HG02938 (cell line): ENCODE measurements at regions not wholly inside any gene's neighbourhood (a gene's known extent, or its start where the extent isn't known, plus 50 kb on each side); places are given as distances from the start of the nearest gene placed in this dataset.

Experiments
- ATAC-seq: cut with Tn5 transposase; IDR thresholded peaks from one replicate; pipeline ENCODE4 v1.9.1; 2021; ENCODE audit warnings: mild to moderate bottlenecking, moderate library complexity; ENCODE audit not compliant: unreplicated experiment

DNA sequence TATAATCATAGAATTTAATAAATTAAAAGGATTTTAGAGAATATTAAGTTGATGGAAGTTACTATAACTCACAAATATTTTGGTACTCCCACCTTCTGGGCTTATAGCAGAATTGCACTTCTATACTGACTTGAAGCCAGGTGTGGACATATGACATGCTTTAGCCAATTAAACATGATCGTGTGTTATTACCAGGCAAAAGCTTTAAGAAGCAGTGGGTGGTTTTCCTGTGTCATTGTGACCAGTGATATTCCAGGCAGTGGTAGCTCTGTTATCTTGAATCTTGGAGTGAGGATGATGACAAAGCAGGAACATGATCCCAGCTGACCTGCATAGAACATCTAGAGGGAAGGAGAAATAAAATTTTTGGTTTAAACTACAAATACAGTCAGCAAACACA is 370.9 kb upstream of the ZEB2 start:
- ATAC-seq = peak; percentile 71

DNA sequence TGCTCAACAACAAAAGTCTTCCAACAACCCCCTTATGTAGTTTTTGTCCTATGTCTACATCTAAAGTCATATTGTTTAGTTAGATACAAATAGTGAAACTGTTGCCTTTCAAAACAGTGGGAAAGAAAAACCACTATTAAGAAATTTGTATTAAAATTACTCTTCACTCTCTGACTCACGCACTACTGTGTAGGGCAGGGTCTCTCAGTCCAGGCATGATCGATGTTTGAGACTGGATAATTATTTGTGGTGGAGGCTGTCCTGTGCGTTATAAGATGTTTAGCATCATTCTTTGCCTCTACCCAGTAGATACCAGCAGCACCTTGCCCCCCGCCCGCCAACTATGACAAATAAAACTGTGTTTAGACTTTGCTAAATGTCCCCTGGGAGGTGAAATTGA is 369.4 kb upstream of the ZEB2 start:
- no peak for ATAC-seq

DNA sequence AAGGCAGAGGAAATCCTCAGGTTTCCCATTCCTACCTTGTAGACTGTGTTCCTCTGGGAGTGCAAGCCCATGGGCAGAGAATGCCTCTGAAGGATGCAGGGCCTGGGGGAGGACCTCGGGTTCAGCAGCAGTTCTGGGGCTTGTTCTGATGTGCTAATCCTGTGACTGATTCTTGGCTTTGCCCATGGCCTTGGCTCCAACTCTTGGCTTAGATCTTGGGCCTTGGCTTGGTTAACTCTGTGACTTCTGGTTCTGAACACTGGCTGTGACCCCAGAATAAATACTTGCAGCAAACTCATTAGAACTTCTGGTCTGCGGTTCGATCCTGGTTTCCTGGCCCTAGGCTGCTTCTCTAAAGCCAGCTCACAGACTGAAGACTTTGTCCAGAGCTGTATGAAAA is 366.9 kb upstream of the ZEB2 start:
- ATAC-seq = no peak

DNA sequence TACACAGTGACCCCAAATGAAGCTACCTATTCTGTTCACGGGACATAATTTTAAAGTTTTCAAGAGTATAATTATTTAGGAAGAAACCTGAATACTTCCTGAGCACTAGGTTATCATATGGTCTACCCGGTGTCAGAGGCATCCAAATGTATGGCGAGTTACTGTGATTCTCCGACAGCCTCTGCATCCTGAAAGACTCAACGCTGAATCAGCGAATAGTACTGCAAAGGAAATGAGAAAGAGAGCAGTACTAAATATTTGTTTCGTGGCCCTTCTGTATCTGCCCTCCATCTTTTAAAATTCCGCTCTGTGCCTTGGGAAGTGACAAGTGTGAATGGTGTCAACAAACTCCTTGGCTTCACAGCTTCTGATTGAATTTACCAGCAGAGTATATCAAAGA is 358.0 kb upstream of the ZEB2 start:
- no peak for ATAC-seq

DNA sequence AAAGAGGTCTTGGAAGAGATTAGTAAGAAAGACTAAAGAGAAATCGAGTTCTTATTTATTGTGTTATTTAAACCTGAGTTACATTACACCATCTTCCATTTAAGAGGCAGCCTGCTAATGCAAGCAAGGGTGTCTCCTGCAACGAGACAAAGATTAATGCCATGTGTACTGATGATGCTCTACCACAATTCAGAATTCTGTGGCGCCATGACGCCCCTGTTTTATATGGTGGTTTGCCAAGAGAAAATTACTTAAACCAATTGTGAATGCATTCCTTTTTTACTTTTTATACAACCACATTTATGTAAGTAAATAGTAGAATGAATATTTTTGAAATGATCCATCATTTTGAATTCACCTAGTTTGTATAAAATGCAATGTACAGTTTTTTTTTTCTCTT is 356.1 kb upstream of the ZEB2 start:
- no peak for ATAC-seq

DNA sequence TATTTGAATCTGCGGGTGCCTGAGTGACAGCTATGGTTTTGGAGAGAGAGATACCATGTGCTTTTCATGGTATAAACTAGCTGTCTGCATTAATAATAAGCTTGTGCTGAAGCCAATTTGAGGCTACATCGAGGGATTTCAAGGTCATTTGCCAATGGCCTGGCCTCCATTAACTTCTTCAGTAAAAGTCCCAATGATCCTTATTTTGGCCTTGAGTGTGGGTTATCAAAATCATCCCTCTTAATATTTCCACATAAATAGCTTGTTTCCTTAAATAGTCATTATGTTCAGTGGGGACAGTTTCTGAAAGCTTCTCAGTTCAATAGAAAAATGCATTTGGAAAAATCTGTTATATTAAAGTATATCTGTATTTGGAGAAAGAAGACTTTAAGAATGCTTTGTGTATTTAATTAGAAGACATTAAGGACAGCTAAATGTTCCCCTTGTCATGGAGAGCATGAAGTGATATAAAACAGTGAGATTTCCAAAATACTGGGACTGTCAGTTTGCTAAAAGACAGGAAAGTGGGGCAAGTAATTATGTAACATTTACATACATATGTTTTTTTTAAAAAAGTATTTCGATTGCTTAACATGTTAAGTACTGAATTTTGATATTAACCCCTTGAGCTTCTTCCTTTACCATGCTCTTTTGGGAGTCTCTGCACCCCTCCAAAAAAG is 355.5 kb upstream of the ZEB2 start:
- no peak for ATAC-seq

DNA sequence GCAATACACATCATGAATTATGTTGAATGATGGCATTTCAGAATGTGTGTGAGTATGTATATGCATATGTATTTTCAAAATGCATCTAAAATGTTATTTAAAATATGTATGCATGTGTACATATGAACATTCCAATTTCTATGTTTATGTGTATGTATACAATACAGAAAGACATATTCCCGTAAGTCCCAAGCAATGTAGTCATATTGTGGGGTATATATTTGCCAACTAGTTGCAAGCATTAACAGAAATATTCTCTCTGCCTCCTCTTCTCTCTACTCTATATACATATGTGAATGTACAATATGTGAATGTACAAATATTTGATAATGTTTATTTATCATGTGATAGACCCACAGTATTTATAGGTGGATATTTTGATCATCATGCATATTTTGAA is 345.8 kb upstream of the ZEB2 start:
- no peak for ATAC-seq

DNA sequence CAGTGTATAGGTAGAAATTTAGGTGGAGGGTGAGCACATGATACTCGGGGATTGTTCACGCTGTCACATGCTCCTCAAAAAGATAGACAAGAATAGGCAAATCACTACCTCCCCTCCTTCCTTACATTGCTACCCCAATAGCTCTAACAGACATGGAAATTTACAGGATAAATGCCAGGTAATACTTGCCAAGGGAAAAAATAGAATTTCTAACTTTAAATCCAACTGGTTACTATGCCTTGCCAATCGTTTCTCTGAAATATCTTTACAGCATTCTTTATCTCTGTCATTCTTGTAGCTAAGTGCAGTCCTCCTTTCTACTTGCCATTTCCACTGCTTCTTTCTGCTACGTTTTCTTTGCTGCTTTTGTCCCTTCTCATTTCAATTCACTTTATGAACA is 339.8 kb upstream of the ZEB2 start:
- no peak for ATAC-seq

DNA sequence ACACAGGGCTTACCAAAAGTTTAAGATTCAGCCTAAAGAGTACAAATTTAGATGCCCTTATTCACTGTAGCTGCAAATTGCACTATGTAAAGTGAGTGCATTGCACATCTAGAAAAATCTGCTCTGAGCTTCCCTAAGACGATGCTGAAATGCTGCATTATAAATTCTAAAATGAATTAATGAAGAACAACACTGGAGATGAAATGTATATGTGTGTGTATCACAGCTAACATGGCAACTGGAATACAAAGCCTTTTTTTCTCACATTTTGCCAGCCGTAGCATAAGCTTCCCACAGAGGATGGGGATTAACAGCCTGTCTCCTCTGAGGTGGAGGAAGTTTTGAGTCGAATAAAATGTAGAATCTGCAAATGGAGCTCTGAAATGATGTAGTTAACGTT is 338.3 kb upstream of the ZEB2 start:
- no peak for ATAC-seq

DNA sequence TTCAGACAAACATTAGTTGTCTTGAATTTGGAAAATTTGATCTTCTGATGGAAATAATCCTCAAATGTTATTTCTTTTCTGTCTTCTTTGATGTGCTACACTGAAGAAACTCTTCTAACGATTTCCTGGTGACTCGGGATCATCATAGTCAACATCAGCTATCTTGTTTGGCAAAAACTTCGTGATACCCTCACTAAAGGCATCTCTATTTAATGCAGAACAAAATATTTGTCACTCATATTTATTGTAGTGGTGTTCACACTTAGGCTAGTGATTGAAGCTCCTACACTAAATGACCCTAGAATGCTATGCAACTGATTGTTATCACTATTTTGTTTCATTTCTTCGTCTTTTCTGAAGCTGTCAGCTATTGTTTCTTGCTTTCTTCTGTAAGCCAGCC is 334.7 kb upstream of the ZEB2 start:
- ATAC-seq = no peak

DNA sequence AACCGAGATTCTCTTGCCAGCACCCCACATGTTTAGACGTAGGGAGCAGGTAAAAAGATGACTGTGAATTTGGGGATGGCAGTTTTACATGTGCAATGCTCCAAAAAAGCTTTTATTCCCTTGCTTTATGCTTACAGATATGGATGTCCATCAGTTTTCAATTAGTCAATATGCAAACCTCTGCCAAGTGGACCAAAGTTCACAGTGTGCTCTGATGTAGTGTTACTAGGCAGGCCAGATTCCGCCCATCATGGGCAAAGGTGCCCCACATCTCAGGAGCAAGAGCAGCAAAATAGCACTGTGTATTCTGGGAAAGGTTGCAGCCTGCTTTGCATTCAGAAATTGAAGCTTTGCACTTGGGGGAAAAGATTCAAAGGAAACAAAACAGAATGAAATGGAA is 329.7 kb upstream of the ZEB2 start:
- no peak for ATAC-seq

DNA sequence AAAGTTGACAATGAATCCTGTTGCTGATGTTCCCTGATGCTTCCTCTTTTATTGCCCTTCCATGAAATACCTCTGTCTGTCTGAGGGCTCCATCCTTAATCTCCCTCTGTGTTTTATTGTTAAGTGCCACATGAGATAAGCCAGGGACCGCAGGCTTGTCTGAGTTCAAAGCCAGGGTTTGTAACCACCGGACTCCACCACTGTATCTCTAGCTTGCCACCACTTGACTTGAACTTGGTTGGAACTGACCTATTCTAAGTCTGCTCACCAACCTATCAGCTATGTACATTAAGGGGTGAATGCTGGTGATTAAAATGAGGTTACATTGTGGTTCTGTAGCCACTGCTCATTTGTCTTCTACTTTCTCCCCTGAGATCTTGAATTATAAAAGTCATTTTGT is 328.5 kb upstream of the ZEB2 start:
- no peak for ATAC-seq

DNA sequence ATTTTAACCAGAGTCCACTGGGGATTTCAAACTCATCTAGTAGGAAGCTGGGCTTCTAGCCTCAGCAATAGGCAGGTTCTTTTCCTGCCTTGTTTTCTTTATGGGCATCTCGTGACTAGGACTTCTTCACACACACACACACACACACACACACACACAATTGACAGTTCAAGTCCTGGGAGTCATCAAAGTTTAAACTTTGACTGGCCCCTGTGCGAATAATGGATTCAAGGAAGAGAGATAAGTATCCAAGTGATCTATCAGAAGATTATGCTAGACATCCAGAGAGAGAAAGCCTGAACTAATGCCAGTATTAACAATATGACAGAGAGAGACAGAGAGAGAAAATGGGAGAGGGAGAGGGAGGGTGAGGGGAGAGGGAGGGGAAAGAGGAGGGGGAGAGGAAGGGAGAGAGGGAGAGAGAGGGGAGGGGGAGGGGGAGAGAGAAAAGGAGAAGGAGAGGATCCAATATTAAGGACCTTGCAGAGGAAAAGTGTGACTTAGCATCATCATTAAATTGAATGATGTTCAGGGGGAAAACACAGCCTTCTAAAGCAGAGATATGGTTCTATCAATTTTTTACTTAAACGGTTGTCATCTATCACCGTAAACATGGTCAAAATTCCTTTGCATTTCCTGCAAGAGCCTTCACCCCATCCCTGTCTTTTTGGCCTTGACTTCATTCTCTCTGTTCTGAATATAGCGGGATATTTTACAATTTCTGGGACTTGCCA is 327.6 kb upstream of the ZEB2 start:
- ATAC-seq = no peak

DNA sequence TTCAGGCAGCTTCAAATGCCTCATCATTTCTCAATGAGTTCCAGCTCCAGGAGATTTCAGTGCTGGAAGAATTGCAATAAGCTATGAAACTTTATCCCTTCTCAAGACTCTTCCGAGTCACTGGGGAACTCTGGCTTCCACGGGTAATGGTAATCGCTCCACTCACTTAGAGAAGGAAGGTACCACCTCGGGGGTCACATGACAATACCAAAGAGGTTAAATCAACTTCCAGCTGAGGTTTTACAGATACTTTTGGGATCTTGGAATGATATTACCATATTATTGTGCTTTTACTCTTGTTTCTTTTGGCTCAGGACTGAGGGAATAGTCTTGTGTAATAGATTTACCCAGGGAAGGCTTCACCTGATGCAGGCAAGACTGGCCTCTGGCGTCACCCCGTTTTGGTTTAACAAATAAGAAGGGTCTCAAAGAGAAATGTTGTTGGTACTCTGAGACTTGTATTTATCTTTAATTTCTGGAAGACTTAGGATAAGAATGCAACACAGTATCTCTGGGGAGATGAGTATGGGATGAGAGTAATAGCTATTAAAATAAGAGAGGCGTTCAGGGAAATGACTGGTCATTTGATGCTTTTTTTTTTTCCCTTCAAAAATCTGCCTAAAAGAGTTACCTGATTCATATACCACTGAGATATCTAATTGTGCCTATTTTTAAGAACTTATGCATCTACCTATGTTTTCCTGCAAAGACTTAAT is 316.9 kb upstream of the ZEB2 start:
- ATAC-seq = no peak

DNA sequence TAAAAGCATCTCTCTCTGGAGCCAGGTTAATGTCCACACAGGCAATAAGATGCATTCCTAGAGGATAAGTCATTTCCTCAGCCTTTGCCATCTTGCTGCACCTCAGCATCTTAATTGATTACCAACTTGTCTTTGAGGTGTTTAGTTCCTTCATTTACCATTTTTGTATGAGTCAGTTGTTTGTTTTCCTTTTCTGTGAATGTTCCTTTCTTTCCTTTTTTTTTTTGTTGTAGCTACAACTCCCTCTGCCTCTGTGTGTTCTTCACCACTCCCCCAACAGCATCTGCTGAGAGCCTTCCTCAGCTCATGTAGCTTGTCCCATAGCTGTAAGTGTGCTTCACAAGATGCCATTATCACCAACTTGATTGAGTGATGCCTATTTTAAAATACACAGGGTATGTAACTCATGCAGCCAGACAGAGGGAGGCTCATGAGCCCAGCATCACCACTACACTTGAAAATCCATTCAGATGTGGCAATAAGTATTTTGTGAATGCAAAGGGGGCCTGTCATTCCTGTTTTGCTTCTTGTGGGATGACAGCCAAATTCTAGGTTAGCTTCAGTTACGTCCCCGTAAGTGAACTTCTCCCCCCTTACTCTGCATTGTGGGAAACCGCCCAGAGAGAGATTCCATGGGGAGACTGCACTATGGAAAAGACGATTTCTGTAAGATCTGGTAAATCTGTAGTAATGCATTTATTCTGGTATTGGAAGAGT is 315.9 kb upstream of the ZEB2 start:
- ATAC-seq = no peak

DNA sequence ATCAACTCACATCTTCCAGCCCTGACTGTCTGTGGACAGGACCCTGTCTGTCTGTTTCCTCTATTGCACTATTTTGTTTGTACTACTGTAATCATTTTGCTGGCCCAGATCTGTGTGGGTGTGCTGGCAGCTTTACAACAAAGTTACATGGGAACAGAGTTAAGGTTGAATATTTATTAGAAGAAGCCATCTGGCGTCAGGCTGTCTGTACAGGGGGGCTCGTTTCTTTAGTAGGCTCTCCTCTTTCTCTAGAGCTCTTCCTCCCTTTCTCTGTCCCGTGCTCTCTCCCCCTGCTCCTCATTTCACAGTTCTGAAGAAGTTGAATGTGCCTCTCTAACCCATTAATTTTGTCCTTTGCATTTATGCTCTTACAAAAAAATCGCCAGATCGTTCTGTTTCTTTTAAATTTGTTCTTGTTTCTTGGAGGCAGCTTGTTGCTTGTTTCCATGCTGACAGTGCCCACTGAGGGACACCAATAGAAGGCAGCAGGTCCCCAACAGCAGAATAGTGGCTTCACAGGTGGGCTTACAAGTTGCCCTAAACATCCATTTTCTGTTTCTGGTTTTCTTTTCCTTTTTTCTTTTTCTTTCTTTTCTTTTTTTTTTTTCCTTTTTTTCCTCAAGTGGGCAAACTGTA is 315.2 kb upstream of the ZEB2 start:
- no peak for ATAC-seq

DNA sequence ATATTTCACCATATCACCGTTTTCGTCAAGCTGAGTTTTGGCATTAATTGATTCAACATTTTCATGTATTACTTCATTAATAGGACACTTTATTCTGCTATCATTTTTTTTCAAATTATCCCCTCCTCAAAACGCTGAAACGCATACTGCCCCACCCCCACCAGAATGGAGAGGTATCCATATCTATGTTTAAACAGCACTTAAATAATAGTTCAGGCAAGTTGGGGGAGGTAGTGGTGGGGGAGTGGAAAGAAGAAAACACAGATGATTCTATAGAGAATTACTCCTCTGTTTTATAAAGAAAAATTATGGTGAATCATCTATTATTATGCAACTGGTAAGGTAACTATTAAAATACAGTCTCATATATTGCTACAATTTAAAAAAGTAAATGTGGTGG is 314.4 kb upstream of the ZEB2 start:
- ATAC-seq = no peak

DNA sequence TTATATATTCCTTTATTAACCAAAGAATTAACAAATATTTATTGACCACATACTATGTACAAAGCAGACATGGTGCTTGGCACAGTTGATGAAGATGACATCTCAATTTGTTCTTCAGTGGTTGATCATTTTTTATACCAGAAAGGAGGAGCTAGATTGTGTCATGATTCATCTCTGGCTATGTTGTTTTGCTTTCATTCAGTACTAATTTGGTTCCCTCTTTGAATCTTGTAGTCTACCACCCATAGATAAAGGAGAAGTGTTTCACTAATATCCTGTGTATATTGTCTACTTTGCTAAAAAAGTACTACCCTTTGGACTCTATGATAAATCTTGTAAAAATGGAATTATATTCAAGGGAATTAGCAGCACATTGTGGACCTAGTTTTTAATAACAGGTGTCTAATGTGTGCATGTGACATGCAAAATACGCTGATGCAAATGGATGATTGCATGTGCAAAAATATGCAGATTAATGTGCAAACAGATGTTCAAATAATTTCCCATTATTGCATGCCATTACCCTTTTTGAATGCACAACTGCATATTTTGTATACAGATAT is 313.2 kb upstream of the ZEB2 start:
- no peak for ATAC-seq

DNA sequence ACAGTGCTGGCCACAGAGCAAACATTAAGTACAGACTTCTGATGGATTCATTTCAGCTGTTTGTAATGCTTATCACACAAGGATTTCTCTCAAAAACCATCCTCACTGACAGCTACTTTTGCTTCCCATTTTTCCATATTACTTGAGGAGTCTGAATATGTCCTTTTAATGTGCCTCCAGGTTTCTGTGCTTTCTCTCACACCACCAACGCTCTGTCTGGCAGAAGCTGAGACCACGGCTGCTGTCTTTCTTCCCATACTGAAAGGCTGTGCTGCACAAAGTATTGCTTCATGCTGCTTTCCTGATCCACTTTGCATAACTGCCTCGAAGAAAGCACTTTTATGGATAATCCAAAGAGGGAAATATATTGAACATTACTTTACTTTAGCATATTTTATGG is 312.1 kb upstream of the ZEB2 start:
- no peak for ATAC-seq

DNA sequence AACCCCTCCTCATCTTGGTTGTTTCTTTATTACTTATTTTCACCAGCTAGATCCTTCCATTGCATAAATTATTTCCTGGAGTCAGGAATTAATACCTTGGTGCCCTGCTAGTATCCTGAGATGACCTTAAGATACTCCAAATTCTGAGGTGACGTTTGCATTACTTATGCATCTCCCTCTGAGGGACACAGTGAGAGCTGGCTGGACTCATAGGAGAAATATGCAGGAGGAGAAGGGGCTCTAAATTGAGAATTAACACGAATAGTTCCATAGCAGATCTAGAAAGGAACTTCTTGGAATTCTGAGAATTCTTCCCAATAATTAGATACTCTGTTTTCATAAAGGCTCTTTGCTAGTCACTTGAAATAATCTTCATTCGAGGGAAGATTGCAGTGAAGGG is 310.6 kb upstream of the ZEB2 start:
- ATAC-seq = no peak

DNA sequence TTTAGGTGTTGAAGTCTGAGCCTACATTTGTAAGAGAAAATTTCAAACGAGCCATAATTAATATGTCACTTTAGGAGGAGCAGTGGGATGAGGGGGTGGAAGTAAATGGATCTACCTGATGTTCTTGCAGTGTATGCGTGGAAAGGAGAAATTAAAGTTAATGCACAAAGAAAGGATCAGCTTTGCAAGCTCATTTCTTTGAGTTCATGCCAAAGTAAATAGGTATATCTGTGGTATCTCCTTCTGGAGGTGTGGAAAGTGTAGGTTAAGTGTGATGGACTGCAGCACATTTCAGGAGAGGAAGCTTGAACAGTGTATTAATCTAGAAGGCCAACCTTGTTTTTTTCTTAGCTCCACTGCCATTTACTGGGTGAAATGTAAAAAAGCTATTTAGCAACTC is 307.5 kb upstream of the ZEB2 start:
- ATAC-seq = no peak
